ENCODE measurements at regions not wholly inside any gene's neighbourhood (a gene's known extent, or its start where the extent isn't known, plus 50 kb on each side); places are given as distances from the start of the nearest gene placed in this dataset.

DNA sequence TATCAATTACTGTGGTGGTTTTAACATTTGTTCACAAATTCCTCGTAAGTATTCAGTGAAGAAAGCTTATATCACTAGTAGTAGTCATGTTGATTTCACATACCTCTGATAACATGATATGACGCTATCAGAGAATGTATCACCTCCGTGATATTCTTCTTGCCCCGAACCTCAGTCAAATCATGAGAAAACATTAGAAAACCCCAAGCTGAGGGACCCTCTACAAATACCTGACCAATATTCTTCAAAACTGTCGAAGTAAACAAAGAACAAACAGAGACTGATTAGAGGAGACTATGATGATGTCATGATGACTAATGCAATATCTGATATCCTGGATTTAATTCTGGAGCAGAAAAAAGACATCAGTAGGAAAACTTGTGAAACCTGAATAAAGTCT is 85.6 kb upstream of the SPOPL start:
- no peak for TF ChIP-seq EZH2 (IDR thresholded peaks at IDR 0.05)
- no peak for TF ChIP-seq POLR2AphosphoS5 (IDR thresholded peaks at IDR 0.05; ENCODE audit: borderline replicate concordance, low read depth, low read length)

Data from SK-N-MC (cell line).